HG03442 (cell line): ENCODE measurements at regions not wholly inside any gene's neighbourhood (a gene's known extent, or its start where the extent isn't known, plus 50 kb on each side); places are given as distances from the start of the nearest gene placed in this dataset.
A peak's percentile ranks its signal among the peaks of the same experiment; 100 is the strongest.
"Not testable (repeated sequence)": the region's sequence is repeated elsewhere in the genome, so short reads cannot be mapped to it uniquely, and the experiment has no call there.

Experiments used
- ATAC-seq: cut with Tn5 transposase; IDR thresholded peaks from one replicate; pipeline ENCODE4 v1.9.1; 2021; ENCODE audit warnings: mild to moderate bottlenecking, moderate library complexity; ENCODE audit not compliant: unreplicated experiment

DNA sequence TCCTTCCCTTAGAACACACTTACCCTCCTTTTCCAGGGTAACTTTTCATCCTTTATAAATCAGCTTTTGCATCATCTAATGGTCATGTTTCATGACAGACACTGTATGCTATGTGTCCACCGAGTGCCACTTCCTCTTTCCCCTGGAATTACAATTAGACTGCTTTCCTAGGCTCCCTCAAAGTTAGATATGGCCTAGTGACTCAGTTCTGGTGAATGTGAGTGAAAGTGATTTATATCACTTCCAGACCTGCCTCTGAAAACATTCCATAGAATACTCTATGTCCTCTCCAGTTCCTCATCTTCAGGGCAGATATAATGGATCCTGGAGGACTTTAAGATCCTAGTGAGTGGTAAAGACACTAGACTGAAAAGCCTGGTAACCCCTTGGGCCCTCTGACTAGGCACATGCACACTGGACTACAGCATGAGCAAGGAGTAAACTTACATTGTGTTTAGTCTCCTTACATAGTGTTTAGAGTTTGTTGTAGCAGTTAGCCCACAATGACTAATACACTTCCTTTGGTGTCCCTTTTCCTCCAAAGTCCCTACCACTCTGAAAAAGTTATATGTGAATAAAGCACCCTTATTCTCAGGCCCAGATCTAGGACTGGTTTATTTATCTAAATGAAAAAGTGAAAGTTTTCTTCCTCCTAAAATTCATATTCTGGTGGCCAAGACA is 59.3 kb downstream of the GPR88 start:
- no peak for ATAC-seq

GRCh38 chr1:100597784-100598183 is 59.8 kb downstream of the GPR88 start:
- no peak for ATAC-seq

DNA sequence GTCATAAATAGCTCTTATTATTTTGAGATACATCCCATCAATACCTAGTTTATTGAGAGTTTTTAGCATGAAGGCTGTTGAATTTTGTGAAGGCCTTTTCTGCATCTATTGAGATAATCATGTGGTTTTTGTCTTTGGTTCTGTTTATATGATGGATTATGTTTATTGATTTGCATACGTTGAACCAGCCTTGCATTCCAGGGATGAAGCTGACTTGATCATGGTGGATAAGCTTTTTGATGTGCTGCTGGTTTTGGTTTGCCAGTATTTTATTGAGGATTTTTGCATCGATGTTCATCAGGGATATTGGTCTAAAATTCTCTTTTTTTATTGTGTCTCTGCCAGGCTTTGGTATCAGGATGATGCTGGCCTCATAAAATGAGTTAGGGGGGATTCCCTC is 62.4 kb downstream of the GPR88 start:
- ATAC-seq = not testable (repeated sequence)

DNA sequence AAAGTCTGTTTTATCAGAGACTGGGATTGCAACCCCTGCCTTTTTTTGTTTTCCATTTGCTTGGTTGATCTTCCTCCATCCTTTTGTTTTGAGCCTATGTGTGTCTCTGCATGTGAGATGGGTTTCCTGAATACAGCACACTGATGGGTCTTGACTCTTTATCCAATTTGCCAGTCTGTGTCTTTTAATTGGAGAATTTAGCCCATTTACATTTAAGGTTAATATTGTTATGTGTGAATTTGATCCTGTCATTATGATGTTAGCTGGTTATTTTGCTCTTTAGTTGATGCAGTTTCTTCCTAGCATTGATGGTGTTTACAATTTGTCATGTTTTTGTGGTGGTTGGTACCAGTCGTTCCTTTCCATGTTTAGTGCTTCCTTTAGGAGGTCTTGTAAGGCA is 64.1 kb downstream of the GPR88 start:
- not testable (repeated sequence) for ATAC-seq

- ATAC-seq = peak; percentile 78
Observed at GRCh38 chr1:100604372-100604771, 66.4 kb downstream of the GPR88 start.

GRCh38 chr1:100606438-100606837 is 68.5 kb downstream of the GPR88 start:
- ATAC-seq = no peak

DNA sequence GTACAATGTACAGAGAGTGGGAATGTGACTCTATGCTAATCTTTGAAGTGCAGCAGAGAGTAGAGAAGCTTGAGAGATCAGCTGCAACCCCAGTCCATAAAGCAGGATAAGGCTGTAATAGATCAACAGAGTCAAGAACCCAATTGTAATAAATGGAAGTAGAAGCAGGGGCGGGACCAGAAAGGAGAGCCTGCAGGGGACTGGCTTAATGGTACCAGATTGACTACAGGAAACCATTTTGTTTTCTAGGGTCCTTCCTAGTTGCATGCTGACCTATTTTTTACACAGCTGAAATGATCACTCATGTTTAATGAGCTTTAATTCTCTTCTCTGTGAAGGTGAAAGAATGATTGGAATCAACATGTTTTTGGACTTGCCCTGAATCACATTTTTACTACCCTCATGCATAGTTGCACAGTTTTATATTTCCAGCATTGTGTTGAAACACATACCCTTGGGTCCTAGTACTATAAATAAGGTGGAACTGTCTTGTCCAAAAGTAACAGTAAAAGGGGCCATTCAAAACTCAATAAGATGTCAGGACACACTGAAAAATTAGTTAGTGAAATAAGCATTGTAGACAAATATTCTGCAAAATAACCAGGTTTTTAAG is 69.8 kb downstream of the GPR88 start:
- no peak for ATAC-seq

- no peak for ATAC-seq
Observed at GRCh38 chr1:100609849-100610248, 71.9 kb downstream of the GPR88 start.

DNA sequence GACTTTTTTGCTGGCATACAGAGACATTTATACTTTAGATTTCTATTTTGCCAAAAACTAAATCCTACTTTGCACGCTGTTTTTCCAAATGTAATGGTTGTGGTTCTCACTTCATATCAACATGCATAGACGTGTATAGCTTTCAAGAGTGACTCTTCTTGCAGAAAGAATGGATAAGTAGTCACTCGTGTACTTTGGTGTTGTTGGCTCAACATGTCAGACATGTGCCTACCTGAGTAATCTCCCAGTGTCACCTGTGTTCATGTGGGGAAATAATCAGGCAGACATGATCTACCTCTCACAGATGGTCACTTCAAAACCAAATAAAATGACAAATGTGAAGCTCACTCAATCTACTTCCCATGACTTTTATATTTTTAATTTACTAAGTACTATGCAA is 73.1 kb downstream of the GPR88 start:
- ATAC-seq = no peak

DNA sequence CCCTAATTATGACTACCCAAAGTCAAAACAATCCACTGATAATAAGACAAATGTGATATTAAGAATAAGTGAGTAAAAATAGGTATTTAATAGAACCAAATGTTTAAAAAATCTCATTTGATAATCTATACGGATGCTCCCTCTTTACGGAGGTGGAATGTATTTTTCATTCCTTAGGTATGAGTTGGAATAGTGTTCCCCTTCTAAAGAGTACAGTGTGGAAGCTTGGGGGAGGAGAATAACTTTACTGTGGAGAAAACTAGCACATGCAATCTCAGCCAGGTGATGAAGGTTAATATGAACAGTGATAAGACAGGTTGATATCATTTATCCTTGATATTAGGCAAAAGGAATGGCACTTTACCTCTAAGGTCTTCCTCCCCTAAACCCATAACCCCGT is 74.6 kb downstream of the GPR88 start:
- no peak for ATAC-seq

DNA sequence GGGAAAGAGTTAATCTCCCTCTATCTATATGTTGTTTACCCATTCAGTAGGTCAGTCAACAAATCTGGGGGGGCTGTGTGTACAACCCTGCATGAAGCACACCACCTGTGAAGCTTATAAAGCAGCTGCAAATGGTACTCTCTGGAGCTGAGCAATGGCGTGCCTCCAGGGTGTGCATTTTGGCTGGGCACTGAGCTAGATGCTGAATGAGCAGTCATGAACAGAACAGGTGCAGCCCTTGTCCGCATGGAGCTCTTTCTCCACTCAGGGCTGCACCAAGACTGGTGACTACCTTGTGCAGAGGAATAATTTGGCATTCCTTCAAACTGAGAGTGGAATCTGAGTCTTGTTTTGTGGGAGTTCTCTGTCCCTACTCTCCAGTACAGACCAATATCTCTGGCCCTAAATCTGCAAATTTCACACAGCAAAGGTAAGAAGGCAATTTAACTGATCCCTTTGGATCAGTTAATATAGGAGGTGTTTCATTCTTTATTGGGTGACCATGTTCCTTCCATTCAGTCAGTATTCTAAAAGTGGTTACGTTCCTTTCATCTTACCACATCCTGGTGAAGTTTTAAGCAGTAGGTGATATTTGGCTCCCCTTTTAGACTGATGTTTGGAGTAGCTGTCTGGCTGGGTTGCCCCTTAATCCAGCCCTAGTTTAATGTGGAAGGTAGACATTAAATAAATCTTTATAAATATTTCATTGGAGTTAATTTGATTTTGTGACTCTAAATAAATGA is 76.0 kb downstream of the GPR88 start:
- no peak for ATAC-seq

DNA sequence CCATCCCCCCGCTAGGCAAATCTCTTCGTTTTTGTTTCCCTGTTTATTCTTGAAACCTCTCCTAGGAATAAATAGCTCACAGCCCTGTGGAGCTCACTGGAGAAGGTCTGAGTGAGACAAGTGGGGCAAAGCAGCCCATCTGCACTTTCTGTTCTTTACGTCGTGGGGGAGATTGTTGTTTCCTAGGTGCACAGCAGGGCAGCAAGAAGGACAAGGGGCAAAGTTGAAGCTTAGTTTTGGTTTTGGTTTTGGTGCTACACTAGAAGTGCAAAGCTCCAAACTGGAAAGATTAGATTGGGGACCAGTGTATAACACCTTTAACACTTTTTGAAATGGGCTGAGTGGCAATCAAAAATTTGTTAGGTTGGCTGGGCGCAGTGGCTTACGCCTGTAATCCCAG is 76.6 kb downstream of the GPR88 start:
- ATAC-seq = no peak

GRCh38 chr1:100615686-100616085 is 77.7 kb downstream of the GPR88 start:
- ATAC-seq = no peak

GRCh38 chr1:100616121-100616621 is 78.2 kb downstream of the GPR88 start:
- no peak for ATAC-seq

GRCh38 chr1:100622037-100622436 is 84.1 kb downstream of the GPR88 start:
- ATAC-seq = no peak

- no peak for ATAC-seq
Observed at GRCh38 chr1:100622506-100622905, 84.6 kb downstream of the GPR88 start.

DNA sequence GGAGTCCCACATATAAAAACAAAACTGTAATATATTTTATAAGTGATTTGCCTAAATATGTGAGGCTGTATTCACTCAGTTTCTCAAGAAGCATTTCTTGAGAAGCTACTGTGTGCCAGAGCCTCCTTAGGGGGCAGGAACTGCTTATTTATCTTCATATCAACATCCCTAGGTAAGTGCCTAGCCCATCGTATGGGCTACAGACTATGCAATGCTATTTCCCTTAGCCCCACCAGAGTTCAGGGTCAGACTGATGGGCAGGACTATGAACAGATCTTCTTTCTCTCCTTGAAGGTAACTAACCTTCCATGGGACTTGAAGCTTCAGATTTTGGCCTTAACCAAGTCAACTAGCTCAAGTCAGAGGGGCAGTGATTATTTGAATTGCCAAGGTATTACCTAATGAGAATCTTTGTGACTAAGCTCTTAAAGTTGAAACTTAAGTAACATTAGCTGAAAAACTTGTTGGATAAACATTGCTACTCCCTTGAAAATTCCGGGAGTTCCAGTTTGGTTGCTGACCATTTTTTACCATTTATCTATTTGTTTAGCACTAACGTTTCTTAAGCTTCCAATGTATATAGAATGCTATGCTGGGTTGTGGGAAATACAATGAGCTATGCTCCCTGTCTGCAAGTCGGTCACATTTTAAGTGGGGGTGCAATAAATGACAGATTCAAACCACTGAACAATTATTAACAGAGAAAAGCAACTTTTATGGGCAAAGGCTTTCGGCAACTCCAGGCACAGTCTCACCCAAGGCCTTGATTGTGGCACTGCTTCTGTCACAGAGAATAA is 85.2 kb downstream of the GPR88 start:
- ATAC-seq = no peak

DNA sequence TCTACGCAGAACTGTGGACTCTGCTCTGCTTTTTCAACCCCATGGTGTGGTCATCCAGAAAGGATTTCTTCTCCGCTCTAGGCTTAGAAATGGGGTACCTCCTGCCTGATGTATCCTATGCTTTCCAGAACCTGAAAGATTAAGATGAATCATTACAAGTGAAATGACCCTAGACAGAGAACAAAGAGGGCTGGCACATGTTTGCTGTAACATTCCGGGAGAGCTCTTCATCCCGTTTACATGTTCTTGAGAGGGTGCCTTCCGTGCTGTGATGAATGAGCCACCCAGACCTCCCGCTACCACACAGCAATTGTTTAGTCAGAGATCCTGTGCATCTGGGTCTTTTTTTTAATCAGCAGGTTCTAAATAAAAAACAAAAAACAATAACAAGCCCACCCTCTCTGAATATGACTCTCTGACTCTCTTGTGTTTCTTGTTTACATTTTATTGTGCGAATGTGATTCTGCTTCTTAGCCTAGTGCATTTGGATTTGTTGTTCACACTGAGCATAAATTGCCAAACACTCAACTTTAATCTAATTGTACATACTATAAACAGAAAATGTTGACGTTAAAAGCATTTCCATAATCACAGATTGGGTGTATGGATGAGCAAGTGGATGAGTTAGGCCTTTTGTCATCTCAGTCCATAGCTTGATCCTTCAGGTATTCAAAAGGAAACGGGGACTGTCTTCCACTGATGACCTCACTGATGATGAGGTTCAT is 87.1 kb downstream of the GPR88 start:
- ATAC-seq = no peak

- ATAC-seq = peak; percentile 43
Observed at GRCh38 chr1:100626397-100626796, 88.5 kb downstream of the GPR88 start.

DNA sequence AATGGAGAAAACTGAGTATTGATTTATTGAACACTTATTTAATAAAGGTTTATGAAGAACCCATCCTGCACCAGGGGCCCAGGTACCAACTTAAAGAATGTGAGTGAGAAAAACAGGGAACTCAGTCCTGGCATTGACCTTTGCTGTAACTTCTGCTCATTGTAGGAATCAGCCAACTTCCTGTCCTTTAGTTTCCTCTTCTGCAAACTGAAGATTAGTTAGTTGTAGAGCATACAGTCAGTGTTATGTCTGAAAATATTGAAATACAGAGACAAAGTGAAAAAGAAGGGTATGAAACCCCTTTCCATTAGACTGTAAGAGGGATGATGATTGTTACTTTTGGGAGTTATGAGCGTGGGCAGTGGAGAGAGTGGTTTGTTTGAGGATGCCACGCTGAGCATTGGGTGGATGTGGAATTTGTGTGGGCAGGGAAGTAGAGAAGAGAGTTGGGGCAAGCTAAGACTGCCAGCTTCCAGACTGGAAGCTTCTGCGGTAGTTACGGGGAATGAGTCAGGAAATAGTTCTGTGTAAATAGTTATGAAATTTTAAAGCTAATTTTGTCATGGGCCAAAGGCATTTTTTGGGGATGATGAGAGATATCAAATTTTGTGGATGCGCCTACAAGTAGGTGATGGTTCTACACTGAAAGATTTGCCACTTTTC is 89.2 kb downstream of the GPR88 start:
- ATAC-seq = no peak
